ENCODE measurements at regions not wholly inside any gene's neighbourhood (a gene's known extent, or its start where the extent isn't known, plus 50 kb on each side); places are given as distances from the start of the nearest gene placed in this dataset.

DNA sequence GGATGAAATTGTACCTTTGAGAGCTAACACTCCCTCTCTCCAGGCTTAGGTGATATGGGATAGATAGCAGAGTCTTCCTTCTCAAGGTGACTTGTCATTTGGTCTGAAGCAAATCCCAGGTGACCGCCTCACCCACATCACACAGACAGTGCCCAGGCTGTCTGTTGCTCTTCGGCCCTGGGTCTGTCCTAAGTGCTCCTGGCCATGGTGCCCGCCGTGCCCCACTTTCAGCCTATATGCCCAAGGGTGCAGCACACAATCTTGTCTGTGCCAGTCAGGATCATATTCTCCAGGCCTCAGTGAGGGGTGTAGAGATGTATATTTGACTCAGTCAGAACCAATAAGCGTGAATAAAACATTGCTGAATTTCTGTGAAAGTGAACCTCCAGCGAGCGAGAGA is 326.8 kb downstream of the DYSF start:
- no peaks in the 10 kb centered on the region for H3F3A ChIP-seq (replicated peaks; ENCODE audit: insufficient read depth)
- H3K27ac ChIP-seq (ENCODE audit: low read depth in 2 of 2, low read length in 1 of 2): no peak overlapping the region
- H4K20me1 ChIP-seq (ENCODE audit: insufficient read depth): no peaks in the 10 kb centered on the region
- TF ChIP-seq RCOR1 (IDR thresholded peaks at IDR 0.05; ENCODE audit: low read length): no peak
- no peak for TF ChIP-seq RFX5 (IDR thresholded peaks at IDR 0.05; ENCODE audit: low read length)
- TF ChIP-seq, protein P1, sequence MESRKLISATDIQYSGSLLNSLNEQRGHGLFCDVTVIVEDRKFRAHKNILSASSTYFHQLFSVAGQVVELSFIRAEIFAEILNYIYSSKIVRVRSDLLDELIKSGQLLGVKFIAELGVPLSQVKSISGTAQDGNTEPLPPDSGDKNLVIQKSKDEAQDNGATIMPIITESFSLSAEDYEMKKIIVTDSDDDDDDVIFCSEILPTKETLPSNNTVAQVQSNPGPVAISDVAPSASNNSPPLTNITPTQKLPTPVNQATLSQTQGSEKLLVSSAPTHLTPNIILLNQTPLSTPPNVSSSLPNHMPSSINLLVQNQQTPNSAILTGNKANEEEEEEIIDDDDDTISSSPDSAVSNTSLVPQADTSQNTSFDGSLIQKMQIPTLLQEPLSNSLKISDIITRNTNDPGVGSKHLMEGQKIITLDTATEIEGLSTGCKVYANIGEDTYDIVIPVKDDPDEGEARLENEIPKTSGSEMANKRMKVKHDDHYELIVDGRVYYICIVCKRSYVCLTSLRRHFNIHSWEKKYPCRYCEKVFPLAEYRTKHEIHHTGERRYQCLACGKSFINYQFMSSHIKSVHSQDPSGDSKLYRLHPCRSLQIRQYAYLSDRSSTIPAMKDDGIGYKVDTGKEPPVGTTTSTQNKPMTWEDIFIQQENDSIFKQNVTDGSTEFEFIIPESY (IDR thresholded peaks at IDR 0.05; ENCODE audit: borderline replicate concordance, low read depth): no peak
- no peak for TF ChIP-seq GABPA (IDR thresholded peaks at IDR 0.05; ENCODE audit: low read depth)
- TF ChIP-seq, protein P2, sequence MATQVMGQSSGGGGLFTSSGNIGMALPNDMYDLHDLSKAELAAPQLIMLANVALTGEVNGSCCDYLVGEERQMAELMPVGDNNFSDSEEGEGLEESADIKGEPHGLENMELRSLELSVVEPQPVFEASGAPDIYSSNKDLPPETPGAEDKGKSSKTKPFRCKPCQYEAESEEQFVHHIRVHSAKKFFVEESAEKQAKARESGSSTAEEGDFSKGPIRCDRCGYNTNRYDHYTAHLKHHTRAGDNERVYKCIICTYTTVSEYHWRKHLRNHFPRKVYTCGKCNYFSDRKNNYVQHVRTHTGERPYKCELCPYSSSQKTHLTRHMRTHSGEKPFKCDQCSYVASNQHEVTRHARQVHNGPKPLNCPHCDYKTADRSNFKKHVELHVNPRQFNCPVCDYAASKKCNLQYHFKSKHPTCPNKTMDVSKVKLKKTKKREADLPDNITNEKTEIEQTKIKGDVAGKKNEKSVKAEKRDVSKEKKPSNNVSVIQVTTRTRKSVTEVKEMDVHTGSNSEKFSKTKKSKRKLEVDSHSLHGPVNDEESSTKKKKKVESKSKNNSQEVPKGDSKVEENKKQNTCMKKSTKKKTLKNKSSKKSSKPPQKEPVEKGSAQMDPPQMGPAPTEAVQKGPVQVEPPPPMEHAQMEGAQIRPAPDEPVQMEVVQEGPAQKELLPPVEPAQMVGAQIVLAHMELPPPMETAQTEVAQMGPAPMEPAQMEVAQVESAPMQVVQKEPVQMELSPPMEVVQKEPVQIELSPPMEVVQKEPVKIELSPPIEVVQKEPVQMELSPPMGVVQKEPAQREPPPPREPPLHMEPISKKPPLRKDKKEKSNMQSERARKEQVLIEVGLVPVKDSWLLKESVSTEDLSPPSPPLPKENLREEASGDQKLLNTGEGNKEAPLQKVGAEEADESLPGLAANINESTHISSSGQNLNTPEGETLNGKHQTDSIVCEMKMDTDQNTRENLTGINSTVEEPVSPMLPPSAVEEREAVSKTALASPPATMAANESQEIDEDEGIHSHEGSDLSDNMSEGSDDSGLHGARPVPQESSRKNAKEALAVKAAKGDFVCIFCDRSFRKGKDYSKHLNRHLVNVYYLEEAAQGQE (IDR thresholded peaks at IDR 0.05; ENCODE audit: low read depth, low read length): no peak
- TF ChIP-seq EZH2phosphoT487 (IDR thresholded peaks at IDR 0.05; ENCODE audit: borderline replicate concordance, low read depth): no peak
- TF ChIP-seq, protein P3, sequence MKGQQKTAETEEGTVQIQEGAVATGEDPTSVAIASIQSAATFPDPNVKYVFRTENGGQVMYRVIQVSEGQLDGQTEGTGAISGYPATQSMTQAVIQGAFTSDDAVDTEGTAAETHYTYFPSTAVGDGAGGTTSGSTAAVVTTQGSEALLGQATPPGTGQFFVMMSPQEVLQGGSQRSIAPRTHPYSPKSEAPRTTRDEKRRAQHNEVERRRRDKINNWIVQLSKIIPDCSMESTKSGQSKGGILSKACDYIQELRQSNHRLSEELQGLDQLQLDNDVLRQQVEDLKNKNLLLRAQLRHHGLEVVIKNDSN (IDR thresholded peaks at IDR 0.05; ENCODE audit: borderline replicate concordance, low read depth): no peak
- TF ChIP-seq EP300 (IDR thresholded peaks at IDR 0.05; ENCODE audit: borderline replicate concordance in 1 of 2, low read depth in 1 of 2, low read length in 1 of 2): no peak
- no peak for TF ChIP-seq ELF1 (IDR thresholded peaks at IDR 0.05)
- TF ChIP-seq FOSL2 (IDR thresholded peaks at IDR 0.05; ENCODE audit: borderline replicate concordance, low read depth): no peak
- TF ChIP-seq NRF1 (IDR thresholded peaks at IDR 0.05; ENCODE audit: low read depth, low read length): no peak
- TF ChIP-seq TEAD4 (IDR thresholded peaks at IDR 0.05; ENCODE audit: borderline replicate concordance, insufficient read depth): no peak
- TF ChIP-seq, protein P4, sequence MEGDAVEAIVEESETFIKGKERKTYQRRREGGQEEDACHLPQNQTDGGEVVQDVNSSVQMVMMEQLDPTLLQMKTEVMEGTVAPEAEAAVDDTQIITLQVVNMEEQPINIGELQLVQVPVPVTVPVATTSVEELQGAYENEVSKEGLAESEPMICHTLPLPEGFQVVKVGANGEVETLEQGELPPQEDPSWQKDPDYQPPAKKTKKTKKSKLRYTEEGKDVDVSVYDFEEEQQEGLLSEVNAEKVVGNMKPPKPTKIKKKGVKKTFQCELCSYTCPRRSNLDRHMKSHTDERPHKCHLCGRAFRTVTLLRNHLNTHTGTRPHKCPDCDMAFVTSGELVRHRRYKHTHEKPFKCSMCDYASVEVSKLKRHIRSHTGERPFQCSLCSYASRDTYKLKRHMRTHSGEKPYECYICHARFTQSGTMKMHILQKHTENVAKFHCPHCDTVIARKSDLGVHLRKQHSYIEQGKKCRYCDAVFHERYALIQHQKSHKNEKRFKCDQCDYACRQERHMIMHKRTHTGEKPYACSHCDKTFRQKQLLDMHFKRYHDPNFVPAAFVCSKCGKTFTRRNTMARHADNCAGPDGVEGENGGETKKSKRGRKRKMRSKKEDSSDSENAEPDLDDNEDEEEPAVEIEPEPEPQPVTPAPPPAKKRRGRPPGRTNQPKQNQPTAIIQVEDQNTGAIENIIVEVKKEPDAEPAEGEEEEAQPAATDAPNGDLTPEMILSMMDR (IDR thresholded peaks at IDR 0.05): no peak
- TF ChIP-seq, protein P5, sequence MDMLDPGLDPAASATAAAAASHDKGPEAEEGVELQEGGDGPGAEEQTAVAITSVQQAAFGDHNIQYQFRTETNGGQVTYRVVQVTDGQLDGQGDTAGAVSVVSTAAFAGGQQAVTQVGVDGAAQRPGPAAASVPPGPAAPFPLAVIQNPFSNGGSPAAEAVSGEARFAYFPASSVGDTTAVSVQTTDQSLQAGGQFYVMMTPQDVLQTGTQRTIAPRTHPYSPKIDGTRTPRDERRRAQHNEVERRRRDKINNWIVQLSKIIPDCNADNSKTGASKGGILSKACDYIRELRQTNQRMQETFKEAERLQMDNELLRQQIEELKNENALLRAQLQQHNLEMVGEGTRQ (IDR thresholded peaks at IDR 0.05; ENCODE audit: borderline replicate concordance, low read depth, low read length): no peak
- TF ChIP-seq, protein P6, sequence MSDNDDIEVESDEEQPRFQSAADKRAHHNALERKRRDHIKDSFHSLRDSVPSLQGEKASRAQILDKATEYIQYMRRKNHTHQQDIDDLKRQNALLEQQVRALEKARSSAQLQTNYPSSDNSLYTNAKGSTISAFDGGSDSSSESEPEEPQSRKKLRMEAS (IDR thresholded peaks at IDR 0.05; ENCODE audit: low read depth): no peak
- no peak for TF ChIP-seq JUND (IDR thresholded peaks at IDR 0.05)
- no peak for TF ChIP-seq SMC3 (IDR thresholded peaks at IDR 0.05; ENCODE audit: low read depth, low read length)
- no peak for TF ChIP-seq MEF2A (IDR thresholded peaks at IDR 0.05; ENCODE audit: borderline replicate concordance, low read depth)
- TF ChIP-seq GATA2 (CRISPR knock-in tag; IDR thresholded peaks at IDR 0.05): no peak
- TF ChIP-seq CHD2 (IDR thresholded peaks at IDR 0.05; ENCODE audit: low read length, partially characterized antibody): no peak
- no peak overlapping the region for H3K4me2 ChIP-seq
- H3K4me3 ChIP-seq (ENCODE audit: low read depth in 2 of 2, low read length in 1 of 2): no peak overlapping the region
- no peaks in the 10 kb centered on the region for H3K36me3 ChIP-seq (replicated peaks in 1 of 2; ENCODE audit: control insufficient read depth in 1 of 2, insufficient read depth in 2 of 2, low read length in 1 of 2)
- no peaks in the 10 kb centered on the region; the same call in 1 of the 2 replicates for H3K27me3 ChIP-seq (ENCODE audit: insufficient read depth)
- 69% methylated on average over 6 of the region's 7 CpGs for WGBS (ENCODE audit: low lambda C conversion rate)
- no peaks in the 10 kb centered on the region for H3K4me1 ChIP-seq (ENCODE audit: control insufficient read depth in 1 of 2, insufficient read depth in 2 of 2, low read depth in 1 of 2, low read length in 1 of 2)
- no peak for DNase-seq
- POLR2A ChIA-PET: no interaction called here
- CTCF ChIA-PET: interaction anchor here (2.4 kb wide), 1 partner anchor 9 kb away, joined by 11 read pairs; no protein-coding TSS in a partner anchor
- H3K79me2 ChIP-seq (ENCODE audit: insufficient read depth): no peaks in the 10 kb centered on the region
- H3K9me3 ChIP-seq: no peaks in the 10 kb centered on the region
- no peak overlapping the region for H3K9ac ChIP-seq
- H2AFZ ChIP-seq (ENCODE audit: low read depth): no peak overlapping the region
- H3K9me2 ChIP-seq: no peaks in the 10 kb centered on the region

Data from SK-N-SH (cell line).